Heart left ventricle (tissue), 16 donors: ENCODE measurements at regions not wholly inside any gene's neighbourhood (a gene's known extent, or its start where the extent isn't known, plus 50 kb on each side); places are given as distances from the start of the nearest gene placed in this dataset.

Experiments
- ATAC-seq, 4 donors: fragments of 200-7000 bp; cut with Tn5 transposase; one replicate each; pipeline ENCODE4 v1.9.1; 2020 to 2022; ENCODE audit warnings: moderate library complexity in 4 of 4, mild to moderate bottlenecking in 3 of 4, moderate number of reproducible peaks in 1 of 4
- DNase-seq, 5 donors: peaks; one replicate each; pipeline ENCODE4 v3.0.0-alpha.2; 2020
- H3K27ac ChIP-seq, 12 donors: fragments of 200-600 bp; sonication (generic) in 4 of 12; one replicate each; pipeline versions ENCODE4 v1.5.0 to v1.8.0; 2016 to 2022; ENCODE audit warnings: mild to moderate bottlenecking in 2 of 12
- H3K27me3 ChIP-seq, 9 donors: fragments of 200-600 bp; sonication (generic) in 2 of 9; one replicate each; pipeline versions ENCODE4 v1.5.1 to v1.8.0; 2016 to 2022; ENCODE audit warnings: mild to moderate bottlenecking in 3 of 9
- H3K36me3 ChIP-seq, 9 donors: fragments of 200-600 bp; sonication (generic) in 2 of 9; one replicate each; pipeline versions ENCODE4 v1.5.0 to v1.8.0; 2018 to 2022; ENCODE audit warnings: mild to moderate bottlenecking in 2 of 9
- H3K4me1 ChIP-seq, 12 donors: fragments of 200-600 bp; sonication (generic) in 4 of 12; one replicate each; pipeline versions ENCODE4 v1.5.0 to v1.8.0; 2016 to 2022; ENCODE audit warnings: mild to moderate bottlenecking in 3 of 12
- H3K4me3 ChIP-seq, 12 donors: fragments of 200-600 bp; sonication (generic) in 4 of 12; one replicate each; pipeline versions ENCODE4 v1.5.0 to v1.8.0; 2017 to 2022; ENCODE audit warnings: mild to moderate bottlenecking in 9 of 12, moderate library complexity in 4 of 12
- H3K9me3 ChIP-seq, 12 donors: fragments of 200-600 bp; sonication (generic) in 4 of 12; one replicate each; pipeline versions ENCODE4 v1.5.0 to v1.8.0; 2016 to 2022; ENCODE audit warnings: mild to moderate bottlenecking in 1 of 12
- POLR2A ChIP-seq, 2 donors: fragments of 450-650 bp; IDR thresholded peaks; one replicate each; pipeline ENCODE4 v1.6.1; 2017; ENCODE audit warnings: antibody characterized with exemption in 2 of 2, mild to moderate bottlenecking in 2 of 2, moderate library complexity in 2 of 2
- WGBS, 4 donors: extraction: QIAGEN DNeasy Blood & Tissue Kit in 2 of 4; methylation state at CpG; one replicate each; pipeline versions ENCODE4 v1.1.5 to v1.1.7; 2013 to 2018; 5-methylcytosine and 5-hydroxymethylcytosine counted together
- intact Hi-C, 10 donors: fragments of 100-400 bp; cut with DNase I; formaldehyde crosslinking; loops; one replicate each; pipeline versions ENCODE4 v1.11.1 to v1.14.2; 2022
- TF ChIP-seq, protein P1 (sequence below), 12 donors: fragments of 200-600 bp; sonication (generic) in 4 of 12; IDR thresholded peaks; one replicate each; pipeline versions ENCODE4 v1.5.0 to v1.8.0; 2018 to 2022; ENCODE audit warnings: antibody characterized with exemption in 12 of 12, mild to moderate bottlenecking in 5 of 12
- donor health status: ischemic (EF 13 %, LVEDD 7.1; RV severe dilation, severe dysfunction).
- donor health status: healthy with polysubstance abuse.
- donor health status: DM: no; HTN: yes; CAD: no.
- donor health status: DM: no; HTN: no; CAD: no.
- donor health status: ischemic (EF 25% LVEDD 6.9; RV normal size, moderate dysfunction).
- donor health status: ischemic (EF 25% LVEDD 5.7; RV mildly dilated, moderate dysfunction).
- donor health status: healthy.
- donor health status: DM: yes; HTN: yes; CAD: no.
- donor health status: ischemic (EF 35%, LVEDD 5.7; RV mildly dilated, moderate dysfunction).
- donor health status: nonischemic (EF 11% LVEDD 7.7; RV severe dilation, severe dysfunction).
- donor health status: DM: yes; HTN: yes; CAD: no.
- donor health status: PGD.
- donor health status: ischemic (EF 29% LVEDD 5.4; RV normal size, mild dysfunction).
- donor health status: nonischemic (EF 23%, LVEDD 6.1; RV moderate dilation, normal function).

DNA sequence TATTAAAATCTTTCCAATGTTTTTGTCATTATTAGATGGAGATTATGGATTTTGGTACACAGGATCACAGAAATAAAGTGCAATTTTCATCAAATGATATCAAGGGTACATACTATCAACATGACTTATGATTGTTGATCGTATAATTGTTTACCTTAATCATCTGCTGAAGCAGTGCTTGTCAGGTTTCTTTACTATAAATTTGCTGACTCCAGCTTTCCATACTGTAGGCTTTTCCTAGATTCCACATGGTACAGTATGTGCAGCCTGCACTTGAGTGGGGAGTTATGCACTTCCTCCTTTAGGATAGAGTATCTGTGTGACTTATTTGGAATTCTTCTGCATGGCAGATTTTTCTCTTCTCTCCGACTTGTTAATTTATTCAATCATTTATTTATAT lies 187.6 kb upstream of the DPP10 start:
- WGBS, 4 donors, result 58 to 83% (median 76%) methylated on average over 2 of the region's 2 CpGs
- Histone ChIP-seq H3K36me3 (no peaks in the 10 kb centered on the region), H3K27me3 (no peaks in the 10 kb centered on the region), H3K9me3 (no peaks in the 10 kb centered on the region), H3K4me3 (no peak overlapping the region), H3K4me1 (no peaks in the 10 kb centered on the region), H3K27ac (no peak overlapping the region)
- DNase-seq (no peak), ATAC-seq (no peak)
- intact Hi-C loops, result no loop called here
- TF ChIP-seq, protein P1, sequence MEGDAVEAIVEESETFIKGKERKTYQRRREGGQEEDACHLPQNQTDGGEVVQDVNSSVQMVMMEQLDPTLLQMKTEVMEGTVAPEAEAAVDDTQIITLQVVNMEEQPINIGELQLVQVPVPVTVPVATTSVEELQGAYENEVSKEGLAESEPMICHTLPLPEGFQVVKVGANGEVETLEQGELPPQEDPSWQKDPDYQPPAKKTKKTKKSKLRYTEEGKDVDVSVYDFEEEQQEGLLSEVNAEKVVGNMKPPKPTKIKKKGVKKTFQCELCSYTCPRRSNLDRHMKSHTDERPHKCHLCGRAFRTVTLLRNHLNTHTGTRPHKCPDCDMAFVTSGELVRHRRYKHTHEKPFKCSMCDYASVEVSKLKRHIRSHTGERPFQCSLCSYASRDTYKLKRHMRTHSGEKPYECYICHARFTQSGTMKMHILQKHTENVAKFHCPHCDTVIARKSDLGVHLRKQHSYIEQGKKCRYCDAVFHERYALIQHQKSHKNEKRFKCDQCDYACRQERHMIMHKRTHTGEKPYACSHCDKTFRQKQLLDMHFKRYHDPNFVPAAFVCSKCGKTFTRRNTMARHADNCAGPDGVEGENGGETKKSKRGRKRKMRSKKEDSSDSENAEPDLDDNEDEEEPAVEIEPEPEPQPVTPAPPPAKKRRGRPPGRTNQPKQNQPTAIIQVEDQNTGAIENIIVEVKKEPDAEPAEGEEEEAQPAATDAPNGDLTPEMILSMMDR (IDR thresholded peaks at IDR 0.05), result no peak
- no peak for TF ChIP-seq POLR2A (IDR thresholded peaks at IDR 0.05)

- WGBS, 4 donors, result 88 to 92% (median 90%) methylated on average over 3 of the region's 3 CpGs
- Histone ChIP-seq H3K4me3 (no peak overlapping the region), H3K27me3 (no peaks in the 10 kb centered on the region), H3K36me3 (no peaks in the 10 kb centered on the region), H3K27ac (no peak overlapping the region), H3K4me1 (no peaks in the 10 kb centered on the region), H3K9me3 (no peaks in the 10 kb centered on the region)
- TF ChIP-seq, protein P1 (IDR thresholded peaks at IDR 0.05), result no peak
- TF ChIP-seq POLR2A (IDR thresholded peaks at IDR 0.05), result no peak
- no peak for ATAC-seq
- intact Hi-C loops, result no loop called here
- no peak for DNase-seq
These were observed 183.1 kb upstream of the DPP10 start for GRCh38 chr2:114259389-114259788.

GRCh38 chr2:114261366-114261765 lies 181.1 kb upstream of the DPP10 start:
- Histone ChIP-seq H3K9me3 (no peaks in the 10 kb centered on the region), H3K27ac (no peak overlapping the region), H3K27me3 (no peaks in the 10 kb centered on the region), H3K36me3 (no peaks in the 10 kb centered on the region), H3K4me3 (no peak overlapping the region), H3K4me1 (no peaks in the 10 kb centered on the region)
- intact Hi-C loops, result no loop called here
- DNase-seq (no peak), ATAC-seq (no peak)
- no peak for TF ChIP-seq POLR2A (IDR thresholded peaks at IDR 0.05)
- TF ChIP-seq, protein P1 (IDR thresholded peaks at IDR 0.05), result no peak

DNA sequence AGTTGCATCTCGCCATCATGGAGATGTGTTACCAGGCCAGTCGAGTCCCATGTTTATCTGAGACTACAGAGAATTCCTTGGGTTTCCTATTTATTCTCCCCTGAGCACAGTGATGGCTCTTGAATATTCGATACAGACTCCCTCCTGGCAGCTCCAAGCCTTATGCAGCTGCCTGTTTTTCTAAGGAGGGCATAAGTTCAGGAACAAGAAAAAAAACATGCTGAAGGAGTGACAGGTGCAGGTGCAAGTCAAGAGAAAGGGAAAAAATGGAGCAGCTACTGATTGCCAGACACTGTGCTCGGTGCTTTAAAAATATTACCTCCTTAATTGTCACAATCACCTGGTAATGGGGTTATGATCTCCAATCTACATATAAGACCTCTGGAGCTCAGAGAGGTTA lies 177.2 kb upstream of the DPP10 start:
- WGBS, 4 donors, result 59 to 70% (median 69%) methylated on average over 4 of the region's 4 CpGs
- no peak for TF ChIP-seq POLR2A (IDR thresholded peaks at IDR 0.05)
- TF ChIP-seq, protein P1 (IDR thresholded peaks at IDR 0.05), result no peak
- H3K36me3 ChIP-seq, result no peaks in the 10 kb centered on the region
- no peak overlapping the region for H3K4me3 ChIP-seq
- intact Hi-C loops, result no loop called here
- H3K27me3 ChIP-seq, result no peaks in the 10 kb centered on the region
- ATAC-seq, result no peak
- H3K27ac ChIP-seq, result no peak overlapping the region
- no peaks in the 10 kb centered on the region for H3K9me3 ChIP-seq
- no peaks in the 10 kb centered on the region for H3K4me1 ChIP-seq
- no peak for DNase-seq
